H4 (cell line): ENCODE measurements at regions not wholly inside any gene's neighbourhood (a gene's known extent, or its start where the extent isn't known, plus 50 kb on each side); places are given as distances from the start of the nearest gene placed in this dataset.

ENCODE experiments used
- DNase-seq: peaks from one replicate; pipeline ENCODE4 v3.0.0-alpha.2; 2015; ENCODE audit warnings: low spot score

GRCh38 chr4:33283818-33284217 lies 2563.6 kb downstream of the PCDH7 start:
- DNase-seq, result no peak

- DNase-seq, result no peak
Observed at GRCh38 chr4:33296876-33297455, 2576.8 kb downstream of the PCDH7 start.

GRCh38 chr4:33302321-33302720 lies 2582.2 kb downstream of the PCDH7 start:
- peak; percentile 71 for DNase-seq

GRCh38 chr4:33306131-33306530 lies 2586.0 kb downstream of the PCDH7 start:
- no peak for DNase-seq

GRCh38 chr4:33316033-33316432 lies 2595.9 kb downstream of the PCDH7 start:
- DNase-seq, result no peak

- no peak for DNase-seq
Observed at GRCh38 chr4:33316578-33316977, 2596.4 kb downstream of the PCDH7 start.

GRCh38 chr4:33323393-33323792 lies 2603.2 kb downstream of the PCDH7 start:
- no peak for DNase-seq

GRCh38 chr4:33334416-33334815 lies 2614.2 kb downstream of the PCDH7 start:
- DNase-seq, result no peak

GRCh38 chr4:33339762-33340161 lies 2619.6 kb downstream of the PCDH7 start:
- no peak for DNase-seq

GRCh38 chr4:33340168-33340567 lies 2620.0 kb downstream of the PCDH7 start:
- DNase-seq, result peak; percentile 15

- DNase-seq, result no peak
Observed at GRCh38 chr4:33349376-33349775, 2629.2 kb downstream of the PCDH7 start.

GRCh38 chr4:33357121-33357520 lies 2637.0 kb downstream of the PCDH7 start:
- DNase-seq, result no peak

GRCh38 chr4:33369446-33369845 lies 2649.3 kb downstream of the PCDH7 start:
- DNase-seq, result peak; percentile 53

- DNase-seq, result peak; percentile 53
Observed at GRCh38 chr4:33381816-33382215, 2661.6 kb downstream of the PCDH7 start.

GRCh38 chr4:33386764-33387163 lies 2666.6 kb downstream of the PCDH7 start:
- peak; percentile 24 for DNase-seq

GRCh38 chr4:33390976-33391375 lies 2670.8 kb downstream of the PCDH7 start:
- no peak for DNase-seq

- DNase-seq, result no peak
Observed at GRCh38 chr4:33395731-33396485, 2675.7 kb downstream of the PCDH7 start.

- no peak for DNase-seq
Observed at GRCh38 chr4:33400504-33400903, 2680.3 kb downstream of the PCDH7 start.

- DNase-seq, result no peak
Observed at GRCh38 chr4:33407496-33407895, 2687.3 kb downstream of the PCDH7 start.

- peak; percentile 13 for DNase-seq
Observed at GRCh38 chr4:33411182-33411581, 2691.0 kb downstream of the PCDH7 start.

- DNase-seq, result no peak
Observed at GRCh38 chr4:33421887-33422286, 2701.7 kb downstream of the PCDH7 start.

- DNase-seq, result no peak
Observed at GRCh38 chr4:33422656-33423055, 2702.5 kb downstream of the PCDH7 start.

- DNase-seq, result no peak
Observed at GRCh38 chr4:33425936-33426335, 2705.8 kb downstream of the PCDH7 start.

GRCh38 chr4:33427676-33428075 lies 2707.5 kb downstream of the PCDH7 start:
- no peak for DNase-seq
